ENCODE measurements at regions not wholly inside any gene's neighbourhood (a gene's known extent, or its start where the extent isn't known, plus 50 kb on each side); places are given as distances from the start of the nearest gene placed in this dataset.

- no peak for ATAC-seq
- no peak for TF ChIP-seq POLR2A (IDR thresholded peaks at IDR 0.05)
- TF ChIP-seq CTCF (IDR thresholded peaks at IDR 0.05 in 4 of 5, conservative IDR thresholded peaks at IDR 0.05 in 1 of 5) = no peak
- H3K4me3 ChIP-seq = no peak overlapping the region
- H3K27ac ChIP-seq = no peak overlapping the region
- no peak for DNase-seq
- H3K27me3 ChIP-seq = no peaks in the 10 kb centered on the region
- no peaks in the 10 kb centered on the region for H3K9me3 ChIP-seq
- H3K36me3 ChIP-seq = no peaks in the 10 kb centered on the region
- in situ Hi-C loops (cut with MboI; ENCODE audit: low sequenced_read_pairs in 4 of 4) (no loop called here), intact Hi-C loops (cut with DNase I; ENCODE audit: low total_unique reads) (no loop called here)
- H3K4me1 ChIP-seq = peaks cover 0 to 6% of the 10 kb centered on the region in 2 donors
Observed at GRCh38 chr3:180287703-180288102, 251.0 kb upstream of the PEX5L start.

GRCh38 chr3:180288816-180289215 is 252.1 kb upstream of the PEX5L start:
- H3K36me3 ChIP-seq = no peaks in the 10 kb centered on the region
- no peaks in the 10 kb centered on the region for H3K27me3 ChIP-seq
- H3K4me1 ChIP-seq = peaks cover 0 to 6% of the 10 kb centered on the region in 2 donors
- intact Hi-C loops (cut with DNase I; ENCODE audit: low total_unique reads) = no loop called here
- no peak for DNase-seq
- no peak overlapping the region for H3K4me3 ChIP-seq
- in situ Hi-C loops (cut with MboI; ENCODE audit: low sequenced_read_pairs in 4 of 4) = no loop called here
- TF ChIP-seq CTCF (IDR thresholded peaks at IDR 0.05 in 4 of 5, conservative IDR thresholded peaks at IDR 0.05 in 1 of 5) = no peak
- TF ChIP-seq POLR2A (IDR thresholded peaks at IDR 0.05) = no peak
- ATAC-seq = no peak
- no peak overlapping the region for H3K27ac ChIP-seq
- no peaks in the 10 kb centered on the region for H3K9me3 ChIP-seq

- Histone ChIP-seq H3K27ac (no peak overlapping the region), H3K36me3 (no peaks in the 10 kb centered on the region), H3K4me1 (no peaks in the 10 kb centered on the region), H3K4me3 (no peak overlapping the region), H3K27me3 (no peaks in the 10 kb centered on the region), H3K9me3 (no peaks in the 10 kb centered on the region)
- ATAC-seq (no peak), DNase-seq (no peak)
- in situ Hi-C loops (cut with MboI; ENCODE audit: low sequenced_read_pairs in 4 of 4) = no loop called here
- TF ChIP-seq CTCF (IDR thresholded peaks at IDR 0.05 in 4 of 5, conservative IDR thresholded peaks at IDR 0.05 in 1 of 5) = no peak
- TF ChIP-seq POLR2A (IDR thresholded peaks at IDR 0.05) = no peak
- intact Hi-C loops (cut with DNase I; ENCODE audit: low total_unique reads) = no loop called here
Observed at GRCh38 chr3:180290300-180290699, 253.6 kb upstream of the PEX5L start.

- ATAC-seq = no peak
- no peak for TF ChIP-seq CTCF (IDR thresholded peaks at IDR 0.05 in 4 of 5, conservative IDR thresholded peaks at IDR 0.05 in 1 of 5)
- TF ChIP-seq POLR2A (IDR thresholded peaks at IDR 0.05) = no peak
- no peak overlapping the region for H3K27ac ChIP-seq
- DNase-seq = no peak
- no peaks in the 10 kb centered on the region for H3K36me3 ChIP-seq
- no peak overlapping the region for H3K4me3 ChIP-seq
- no peaks in the 10 kb centered on the region for H3K4me1 ChIP-seq
- in situ Hi-C loops (cut with MboI; ENCODE audit: low sequenced_read_pairs in 4 of 4) = no loop called here
- no peaks in the 10 kb centered on the region for H3K9me3 ChIP-seq
- intact Hi-C loops (cut with DNase I; ENCODE audit: low total_unique reads) = no loop called here
- no peaks in the 10 kb centered on the region for H3K27me3 ChIP-seq
Observed at GRCh38 chr3:180294282-180295027, 257.7 kb upstream of the PEX5L start.

GRCh38 chr3:180295811-180296210 is 259.1 kb upstream of the PEX5L start:
- Histone ChIP-seq H3K4me3 (no peak overlapping the region), H3K36me3 (no peaks in the 10 kb centered on the region), H3K4me1 (no peaks in the 10 kb centered on the region), H3K27ac (no peak overlapping the region), H3K9me3 (no peaks in the 10 kb centered on the region), H3K27me3 (no peaks in the 10 kb centered on the region)
- DNase-seq (no peak), ATAC-seq (no peak)
- intact Hi-C loops (cut with DNase I; ENCODE audit: low total_unique reads) (no loop called here), in situ Hi-C loops (cut with MboI; ENCODE audit: low sequenced_read_pairs in 4 of 4) (no loop called here)
- no peak for TF ChIP-seq POLR2A (IDR thresholded peaks at IDR 0.05)
